ENCODE measurements at regions not wholly inside any gene's neighbourhood (a gene's known extent, or its start where the extent isn't known, plus 50 kb on each side); places are given as distances from the start of the nearest gene placed in this dataset.

DNA sequence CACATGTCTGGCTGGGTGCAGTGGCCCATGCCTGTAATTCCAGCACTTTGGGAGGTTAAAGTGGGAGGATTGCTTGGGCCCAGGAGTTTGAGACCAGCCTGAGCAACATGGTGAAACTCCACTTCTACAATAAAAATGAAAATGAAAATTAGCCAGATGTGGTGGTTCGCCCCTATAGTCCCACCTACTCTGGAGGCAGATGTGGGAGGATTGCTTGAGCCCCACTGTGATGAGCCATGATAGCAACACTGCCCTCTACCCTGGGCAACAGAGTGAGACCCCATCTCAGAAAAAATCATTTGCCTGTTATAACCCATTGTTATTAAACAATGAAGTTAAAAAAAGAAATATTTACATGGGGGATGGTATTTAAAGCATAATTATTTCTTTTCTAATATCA lies 240.1 kb upstream of the ZPLD1 start:
- Histone ChIP-seq H3K4me1 (ENCODE audit: control insufficient read depth, insufficient read depth, low read length) (peaks cover 38% of the 10 kb centered on the region), H3K4me3 (ENCODE audit: low read length) (no peak overlapping the region), H3K9me3 (ENCODE audit: control insufficient read depth, low read length) (no peaks in the 10 kb centered on the region), H3K36me3 (ENCODE audit: control insufficient read depth, insufficient read depth, low read length) (no peaks in the 10 kb centered on the region), H3K9ac (ENCODE audit: low read length) (no peak overlapping the region), H3K27me3 (ENCODE audit: control insufficient read depth, insufficient read depth, low read length) (no peaks in the 10 kb centered on the region)

DNA sequence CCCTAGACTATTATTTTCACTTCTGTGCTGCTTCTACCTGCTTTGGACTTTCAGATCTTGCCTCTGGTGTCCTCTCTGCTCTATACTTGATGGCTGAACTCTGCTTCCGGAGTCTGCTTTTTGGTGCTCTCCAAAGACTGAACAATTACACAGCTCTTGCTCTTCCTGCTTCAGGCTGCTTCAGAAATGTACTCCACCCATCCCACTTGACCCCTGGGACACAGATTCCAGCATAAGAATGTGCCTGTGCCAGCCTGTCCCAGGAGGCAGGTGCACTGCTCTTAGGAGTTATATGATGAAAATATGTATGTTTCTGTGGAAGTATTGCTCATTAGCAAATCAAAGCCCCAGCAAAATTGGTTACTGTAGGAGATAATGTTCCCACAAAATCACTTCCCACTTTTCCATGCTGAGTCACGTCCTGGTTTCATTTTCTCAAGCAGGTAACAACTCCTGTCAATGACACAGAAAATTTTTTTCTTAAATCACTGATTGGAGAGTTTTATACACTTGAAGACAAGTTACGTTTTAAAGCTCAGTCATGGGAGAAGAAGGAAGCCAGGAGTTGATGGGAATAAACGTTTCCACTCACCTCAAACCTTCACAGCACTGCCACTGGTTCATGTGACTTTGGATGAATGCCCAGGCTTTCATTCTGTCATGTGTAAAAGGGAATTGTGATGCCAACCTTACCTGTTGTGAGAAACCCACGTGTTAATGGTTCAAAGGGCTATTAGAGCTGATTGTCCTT lies 239.4 kb upstream of the ZPLD1 start:
- no peak overlapping the region for H3K4me3 ChIP-seq (ENCODE audit: low read length)
- no peak overlapping the region for H3K9ac ChIP-seq (ENCODE audit: low read length)

DNA sequence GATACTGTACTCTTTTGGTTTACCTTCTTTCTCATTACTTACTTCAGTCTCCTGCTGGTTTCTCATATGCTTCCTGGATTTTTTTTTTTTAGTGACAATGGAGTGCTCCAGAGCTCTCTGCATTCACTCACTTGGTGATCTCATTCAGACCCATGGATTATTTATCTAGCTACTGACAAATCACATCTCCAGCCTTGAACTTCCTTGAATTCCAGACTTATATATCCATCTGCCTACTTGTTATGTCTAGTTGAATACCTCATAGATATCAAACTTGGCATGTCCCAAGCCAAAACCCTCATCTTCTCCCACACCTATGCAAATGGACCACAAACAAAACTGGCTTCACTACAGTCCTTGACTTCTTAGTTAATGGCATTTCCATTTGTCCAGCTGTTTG lies 234.7 kb upstream of the ZPLD1 start:
- H3K27me3 ChIP-seq (ENCODE audit: control insufficient read depth, insufficient read depth, low read length) = no peaks in the 10 kb centered on the region
- no peak overlapping the region for H3K4me3 ChIP-seq (ENCODE audit: low read length)
- no peaks in the 10 kb centered on the region for H3K9me3 ChIP-seq (ENCODE audit: control insufficient read depth, low read length)
- H3K4me1 ChIP-seq (ENCODE audit: control insufficient read depth, insufficient read depth, low read length) = peaks cover 9% of the 10 kb centered on the region
- H3K9ac ChIP-seq (ENCODE audit: low read length) = no peak overlapping the region
- no peaks in the 10 kb centered on the region for H3K36me3 ChIP-seq (ENCODE audit: control insufficient read depth, insufficient read depth, low read length)

More for the DNA sequence above, 239.4 kb upstream of the ZPLD1 start:
- Histone ChIP-seq H3K9me3 (ENCODE audit: control insufficient read depth, low read length) (no peaks in the 10 kb centered on the region), H3K4me1 (ENCODE audit: control insufficient read depth, insufficient read depth, low read length) (peaks cover 32% of the 10 kb centered on the region), H3K36me3 (ENCODE audit: control insufficient read depth, insufficient read depth, low read length) (no peaks in the 10 kb centered on the region), H3K27me3 (ENCODE audit: control insufficient read depth, insufficient read depth, low read length) (no peaks in the 10 kb centered on the region)

DNA sequence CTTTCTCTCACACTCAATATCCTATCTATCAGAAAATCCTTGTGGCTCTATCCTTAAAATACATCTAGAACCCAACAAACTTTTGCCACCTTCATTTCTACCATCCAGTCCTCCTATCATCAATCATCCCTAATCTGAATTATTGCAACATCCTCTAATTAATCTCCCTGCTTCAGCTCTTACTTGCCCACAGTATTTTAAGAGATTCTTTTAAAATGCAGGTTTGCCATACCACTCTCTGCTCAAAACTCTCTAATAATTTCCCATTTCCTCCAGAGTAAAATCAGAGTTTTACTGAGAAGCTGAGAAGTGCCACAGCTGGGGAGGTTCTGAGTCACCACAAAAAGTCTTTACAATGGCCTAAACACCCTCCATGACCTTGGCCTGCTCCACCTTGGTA lies 234.3 kb upstream of the ZPLD1 start:
- Histone ChIP-seq H3K27me3 (ENCODE audit: control insufficient read depth, insufficient read depth, low read length) (no peaks in the 10 kb centered on the region), H3K4me3 (ENCODE audit: low read length) (no peak overlapping the region), H3K36me3 (ENCODE audit: control insufficient read depth, insufficient read depth, low read length) (no peaks in the 10 kb centered on the region), H3K9ac (ENCODE audit: low read length) (no peak overlapping the region), H3K4me1 (ENCODE audit: control insufficient read depth, insufficient read depth, low read length) (peaks cover 7% of the 10 kb centered on the region), H3K9me3 (ENCODE audit: control insufficient read depth, low read length) (no peaks in the 10 kb centered on the region)

DNA sequence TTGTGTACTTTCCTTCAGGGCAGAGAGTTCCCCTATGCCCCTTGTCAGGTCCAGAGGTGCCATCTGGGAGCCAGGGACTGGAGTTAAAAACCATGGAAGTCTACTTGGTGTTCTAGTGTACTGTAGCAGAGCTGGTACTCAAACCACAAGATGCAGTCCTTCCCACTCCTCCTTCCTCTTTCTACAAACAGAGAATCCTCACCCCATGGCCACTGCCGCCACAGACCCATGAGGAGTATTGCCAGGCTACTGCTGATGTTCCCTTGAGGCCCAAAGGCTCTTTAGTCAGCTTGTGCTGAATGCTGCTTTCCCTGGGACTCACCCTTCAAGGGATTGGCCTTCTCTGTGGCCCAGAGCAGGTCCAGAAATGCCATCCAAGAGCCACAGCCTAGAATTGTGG lies 229.2 kb upstream of the ZPLD1 start:
- no peaks in the 10 kb centered on the region for H3K4me1 ChIP-seq (ENCODE audit: control insufficient read depth, insufficient read depth, low read length)
- no peak overlapping the region for H3K9ac ChIP-seq (ENCODE audit: low read length)
- no peak overlapping the region for H3K4me3 ChIP-seq (ENCODE audit: low read length)
- H3K36me3 ChIP-seq (ENCODE audit: control insufficient read depth, insufficient read depth, low read length) = no peaks in the 10 kb centered on the region
- no peaks in the 10 kb centered on the region for H3K9me3 ChIP-seq (ENCODE audit: control insufficient read depth, low read length)
- no peaks in the 10 kb centered on the region for H3K27me3 ChIP-seq (ENCODE audit: control insufficient read depth, insufficient read depth, low read length)

DNA sequence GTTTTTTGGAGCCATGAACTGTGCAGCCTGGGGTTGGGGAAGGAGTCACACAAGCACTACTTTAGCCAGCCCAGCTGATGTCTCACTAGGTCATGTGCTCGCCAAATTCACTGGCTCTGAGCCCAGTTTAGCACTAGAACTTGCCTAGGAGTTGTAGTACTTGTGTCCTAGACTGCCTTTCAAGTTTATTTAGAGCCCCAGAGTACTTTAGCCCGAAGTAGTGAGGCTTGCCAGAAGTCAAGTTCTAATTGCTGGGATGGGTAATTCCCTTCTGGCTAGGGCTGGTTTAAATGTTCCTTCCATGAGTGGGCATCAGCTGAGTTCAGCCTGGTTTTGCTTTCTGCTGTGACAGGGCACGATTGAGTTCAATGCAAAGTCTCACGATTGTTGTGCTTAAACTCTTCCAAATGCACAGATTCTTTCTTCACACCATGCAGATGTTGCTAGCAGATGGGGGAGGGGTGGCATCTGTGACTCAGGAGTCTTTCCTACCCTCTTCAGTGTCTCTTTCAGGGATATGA lies 228.2 kb upstream of the ZPLD1 start:
- Histone ChIP-seq H3K4me1 (ENCODE audit: control insufficient read depth, insufficient read depth, low read length) (no peaks in the 10 kb centered on the region), H3K36me3 (ENCODE audit: control insufficient read depth, insufficient read depth, low read length) (no peaks in the 10 kb centered on the region), H3K9ac (ENCODE audit: low read length) (no peak overlapping the region), H3K27me3 (ENCODE audit: control insufficient read depth, insufficient read depth, low read length) (no peaks in the 10 kb centered on the region), H3K4me3 (ENCODE audit: low read length) (no peak overlapping the region), H3K9me3 (ENCODE audit: control insufficient read depth, low read length) (no peaks in the 10 kb centered on the region)

DNA sequence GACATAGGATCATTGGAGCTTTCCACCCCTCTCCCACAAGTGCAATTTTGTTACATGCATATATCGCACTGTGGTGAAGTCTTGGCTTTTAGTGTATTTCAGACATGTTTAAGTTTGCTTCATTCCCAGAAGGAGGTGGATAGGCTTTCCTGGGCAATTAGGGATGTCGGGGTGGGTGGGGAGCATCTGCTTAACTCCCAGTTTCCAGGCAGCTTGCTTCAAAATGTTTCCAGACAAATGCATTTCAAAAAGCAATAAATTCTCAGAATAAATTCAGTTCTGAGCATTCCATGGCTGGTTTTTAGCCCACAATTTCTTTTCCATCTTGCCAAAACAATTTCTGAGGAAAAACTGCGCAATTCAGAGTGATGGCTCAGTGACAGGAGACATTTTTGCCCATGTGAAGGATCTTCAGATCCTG lies 227.7 kb upstream of the ZPLD1 start:
- no peaks in the 10 kb centered on the region for H3K4me1 ChIP-seq (ENCODE audit: control insufficient read depth, insufficient read depth, low read length)
- no peak overlapping the region for H3K4me3 ChIP-seq (ENCODE audit: low read length)
- no peaks in the 10 kb centered on the region for H3K9me3 ChIP-seq (ENCODE audit: control insufficient read depth, low read length)
- H3K9ac ChIP-seq (ENCODE audit: low read length) = no peak overlapping the region
- no peaks in the 10 kb centered on the region for H3K27me3 ChIP-seq (ENCODE audit: control insufficient read depth, insufficient read depth, low read length)
- no peaks in the 10 kb centered on the region for H3K36me3 ChIP-seq (ENCODE audit: control insufficient read depth, insufficient read depth, low read length)

DNA sequence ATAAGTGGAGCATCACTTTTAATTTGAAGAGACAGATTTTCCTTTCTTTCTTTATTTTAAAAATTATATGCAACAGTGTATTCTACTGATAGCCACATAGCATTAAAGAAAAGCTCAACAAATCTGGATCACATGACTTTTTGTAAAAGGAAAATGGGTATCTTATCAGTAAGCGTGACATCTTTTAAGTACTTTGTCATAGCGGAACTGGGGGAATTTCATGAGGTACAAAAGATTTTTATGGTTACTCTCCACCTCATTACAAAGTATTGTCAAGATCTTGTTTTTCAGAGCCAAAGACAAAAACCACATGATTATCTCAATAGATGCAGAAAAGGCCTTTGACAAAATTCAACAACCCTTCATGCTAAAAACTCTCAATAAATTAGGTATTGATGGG lies 219.6 kb upstream of the ZPLD1 start:
- Histone ChIP-seq H3K27me3 (ENCODE audit: control insufficient read depth, insufficient read depth, low read length) (no peaks in the 10 kb centered on the region), H3K4me3 (ENCODE audit: low read length) (no peak overlapping the region), H3K9ac (ENCODE audit: low read length) (no peak overlapping the region), H3K4me1 (ENCODE audit: control insufficient read depth, insufficient read depth, low read length) (no peaks in the 10 kb centered on the region), H3K36me3 (ENCODE audit: control insufficient read depth, insufficient read depth, low read length) (no peaks in the 10 kb centered on the region), H3K9me3 (ENCODE audit: control insufficient read depth, low read length) (no peaks in the 10 kb centered on the region)

DNA sequence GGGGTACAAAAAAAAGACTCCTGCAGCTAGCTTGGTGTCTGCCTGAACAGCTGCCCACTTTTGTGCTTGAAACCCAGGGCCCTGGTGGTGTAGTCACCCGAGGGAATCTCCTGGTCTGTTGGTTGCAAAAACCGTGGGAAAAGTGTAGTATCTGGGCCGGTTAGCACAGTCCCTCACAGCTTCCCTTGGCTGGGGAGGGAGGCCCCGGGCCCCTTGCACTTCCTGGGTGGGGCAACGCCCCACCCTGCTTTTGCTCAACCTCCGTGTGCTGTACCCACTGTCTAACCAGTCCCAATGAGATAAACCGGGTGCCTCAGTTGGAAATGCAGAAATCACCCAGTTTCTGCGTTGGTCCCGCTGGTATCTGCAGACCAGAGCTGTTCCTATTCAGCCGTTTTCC lies 211.7 kb upstream of the ZPLD1 start:
- H3K4me1 ChIP-seq (ENCODE audit: control insufficient read depth, insufficient read depth, low read length) = peaks cover 21% of the 10 kb centered on the region
- no peaks in the 10 kb centered on the region for H3K9me3 ChIP-seq (ENCODE audit: control insufficient read depth, low read length)
- no peaks in the 10 kb centered on the region for H3K27me3 ChIP-seq (ENCODE audit: control insufficient read depth, insufficient read depth, low read length)
- no peaks in the 10 kb centered on the region for H3K36me3 ChIP-seq (ENCODE audit: control insufficient read depth, insufficient read depth, low read length)
- no peak overlapping the region for H3K4me3 ChIP-seq (ENCODE audit: low read length)
- H3K9ac ChIP-seq (ENCODE audit: low read length) = no peak overlapping the region

DNA sequence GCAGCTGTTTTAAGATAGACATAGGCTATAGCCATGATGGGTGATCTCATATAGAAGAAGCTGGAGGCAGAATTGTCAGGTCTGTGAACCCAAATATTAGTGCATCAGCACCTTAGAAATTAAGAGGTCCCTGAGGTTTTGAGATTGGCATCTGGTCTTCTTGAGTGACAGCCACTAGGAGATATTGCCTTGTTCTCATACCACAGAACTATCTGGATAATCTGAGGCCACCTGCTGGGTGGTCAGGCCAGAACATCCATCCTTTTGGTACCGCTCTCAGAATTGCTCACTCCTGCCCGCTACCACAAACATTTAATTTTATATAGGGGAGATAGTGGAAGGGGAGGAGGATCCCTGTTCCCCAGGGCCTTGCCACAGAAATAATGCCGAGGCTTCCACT lies 210.6 kb upstream of the ZPLD1 start:
- peaks cover 21% of the 10 kb centered on the region for H3K4me1 ChIP-seq (ENCODE audit: control insufficient read depth, insufficient read depth, low read length)
- H3K27me3 ChIP-seq (ENCODE audit: control insufficient read depth, insufficient read depth, low read length) = no peaks in the 10 kb centered on the region
- H3K36me3 ChIP-seq (ENCODE audit: control insufficient read depth, insufficient read depth, low read length) = no peaks in the 10 kb centered on the region
- no peaks in the 10 kb centered on the region for H3K9me3 ChIP-seq (ENCODE audit: control insufficient read depth, low read length)
- no peak overlapping the region for H3K9ac ChIP-seq (ENCODE audit: low read length)
- no peak overlapping the region for H3K4me3 ChIP-seq (ENCODE audit: low read length)

DNA sequence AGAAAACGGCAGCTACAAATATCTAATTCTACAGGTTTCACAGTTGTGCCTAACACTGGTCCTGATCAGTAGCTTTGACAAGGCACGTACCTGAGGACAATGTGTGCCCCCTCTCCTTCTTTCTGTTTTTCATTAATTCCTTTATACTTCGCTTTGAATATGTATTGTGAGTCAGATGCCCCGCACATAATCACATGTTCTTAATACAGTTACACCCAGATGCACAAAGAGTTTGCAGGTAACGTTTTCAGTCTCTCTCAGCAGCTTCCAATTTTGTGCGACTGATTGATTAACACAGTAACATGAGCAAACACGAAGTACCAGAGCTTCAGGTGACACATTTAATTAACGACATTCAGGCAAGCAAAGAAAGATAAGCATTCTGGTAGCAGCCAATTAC lies 209.8 kb upstream of the ZPLD1 start:
- peaks cover 21% of the 10 kb centered on the region for H3K4me1 ChIP-seq (ENCODE audit: control insufficient read depth, insufficient read depth, low read length)
- H3K9ac ChIP-seq (ENCODE audit: low read length) = no peak overlapping the region
- H3K36me3 ChIP-seq (ENCODE audit: control insufficient read depth, insufficient read depth, low read length) = no peaks in the 10 kb centered on the region

DNA sequence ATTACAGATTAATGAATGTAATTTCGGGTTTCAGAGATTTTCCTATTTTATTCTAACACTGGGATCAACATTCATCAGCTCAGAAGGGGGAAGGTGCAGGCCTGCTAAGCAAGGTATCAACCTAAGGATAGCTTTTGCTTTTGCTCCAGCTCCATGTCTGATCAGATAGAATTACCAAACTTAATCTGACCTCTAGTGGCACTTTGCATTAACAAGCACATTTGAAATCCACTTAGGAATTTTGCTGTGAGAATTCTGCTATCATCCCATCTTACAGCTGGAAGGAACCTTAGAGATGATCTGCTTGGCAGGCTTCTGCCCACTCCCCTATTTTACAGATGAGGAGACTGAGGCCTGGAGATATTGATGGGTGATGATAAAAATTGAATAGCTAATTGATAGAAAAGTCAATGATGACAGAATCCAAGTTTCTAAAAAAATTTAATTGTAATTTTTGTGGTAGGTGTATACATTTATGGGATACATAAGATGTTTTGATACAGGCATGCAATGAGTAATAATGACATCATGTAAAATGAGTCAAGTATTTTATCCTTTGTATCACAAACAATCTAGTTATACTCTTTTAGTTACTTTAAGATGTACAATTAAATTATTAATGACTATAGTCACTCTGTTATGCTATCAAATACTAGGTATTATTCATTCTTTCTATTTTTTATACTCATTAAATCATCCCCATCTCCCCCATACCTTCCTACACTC lies 209.2 kb upstream of the ZPLD1 start:
- Histone ChIP-seq H3K4me1 (ENCODE audit: control insufficient read depth, insufficient read depth, low read length) (peaks cover 21% of the 10 kb centered on the region), H3K9ac (ENCODE audit: low read length) (no peak overlapping the region), H3K9me3 (ENCODE audit: control insufficient read depth, low read length) (no peaks in the 10 kb centered on the region), H3K4me3 (ENCODE audit: low read length) (no peak overlapping the region), H3K36me3 (ENCODE audit: control insufficient read depth, insufficient read depth, low read length) (no peaks in the 10 kb centered on the region), H3K27me3 (ENCODE audit: control insufficient read depth, insufficient read depth, low read length) (no peaks in the 10 kb centered on the region)

More for the DNA sequence above, 209.8 kb upstream of the ZPLD1 start:
- Histone ChIP-seq H3K27me3 (ENCODE audit: control insufficient read depth, insufficient read depth, low read length) (no peaks in the 10 kb centered on the region), H3K9me3 (ENCODE audit: control insufficient read depth, low read length) (no peaks in the 10 kb centered on the region), H3K4me3 (ENCODE audit: low read length) (no peak overlapping the region)

Data from mucosa of stomach (tissue), 1 donor.